Cardiac muscle cell (in vitro differentiated cells and primary cell): ENCODE measurements at regions not wholly inside any gene's neighbourhood (a gene's known extent, or its start where the extent isn't known, plus 50 kb on each side); places are given as distances from the start of the nearest gene placed in this dataset.

Experiments
- DNase-seq, 2 donors: peaks; one replicate each; pipeline versions ENCODE4 v3.0.0 to v3.0.0-alpha.2; 2010 to 2017; ENCODE audit warnings: low read depth in 1 of 2, low spot score in 1 of 2
- H3K27ac ChIP-seq: fragments of 200-600 bp; sonication (generic); 2 replicates; pipeline ENCODE4 v1.5.1; 2016
- H3K27me3 ChIP-seq: fragments of 200-600 bp; sonication (generic); 2 replicates; pipeline ENCODE4 v1.6.0; 2016; ENCODE audit warnings: control low read depth
- H3K36me3 ChIP-seq: fragments of 200-600 bp; sonication (generic); 2 replicates; pipeline ENCODE4 v1.5.1; 2016; ENCODE audit warnings: control low read depth
- H3K4me1 ChIP-seq: fragments of 200-600 bp; sonication (generic); 2 replicates; pipeline ENCODE4 v1.8.1; 2017; ENCODE audit warnings: low read depth, mild to moderate bottlenecking, mixed run types
- H3K4me3 ChIP-seq: fragments of 200-600 bp; sonication (generic); 2 replicates; pipeline ENCODE4 v1.5.1; 2016; ENCODE audit warnings: mild to moderate bottlenecking
- H3K9me3 ChIP-seq: fragments of 200-600 bp; sonication (generic); 2 replicates; pipeline ENCODE4 v1.5.1; 2017; ENCODE audit warnings: low read depth, mild to moderate bottlenecking, control low read depth
- TF ChIP-seq, protein P1 (sequence below): IDR thresholded peaks from 2 replicates; pipeline ENCODE4 v1.5.1; 2012; ENCODE audit warnings: low read depth, mild to moderate bottlenecking, low read length

- Histone ChIP-seq H3K27me3 (peaks cover 22% of the 10 kb centered on the region), H3K27ac (no peak overlapping the region), H3K36me3 (no peaks in the 10 kb centered on the region), H3K4me1 (no peaks in the 10 kb centered on the region), H3K4me3 (no peak overlapping the region), H3K9me3 (no peaks in the 10 kb centered on the region)
- TF ChIP-seq, protein P1, sequence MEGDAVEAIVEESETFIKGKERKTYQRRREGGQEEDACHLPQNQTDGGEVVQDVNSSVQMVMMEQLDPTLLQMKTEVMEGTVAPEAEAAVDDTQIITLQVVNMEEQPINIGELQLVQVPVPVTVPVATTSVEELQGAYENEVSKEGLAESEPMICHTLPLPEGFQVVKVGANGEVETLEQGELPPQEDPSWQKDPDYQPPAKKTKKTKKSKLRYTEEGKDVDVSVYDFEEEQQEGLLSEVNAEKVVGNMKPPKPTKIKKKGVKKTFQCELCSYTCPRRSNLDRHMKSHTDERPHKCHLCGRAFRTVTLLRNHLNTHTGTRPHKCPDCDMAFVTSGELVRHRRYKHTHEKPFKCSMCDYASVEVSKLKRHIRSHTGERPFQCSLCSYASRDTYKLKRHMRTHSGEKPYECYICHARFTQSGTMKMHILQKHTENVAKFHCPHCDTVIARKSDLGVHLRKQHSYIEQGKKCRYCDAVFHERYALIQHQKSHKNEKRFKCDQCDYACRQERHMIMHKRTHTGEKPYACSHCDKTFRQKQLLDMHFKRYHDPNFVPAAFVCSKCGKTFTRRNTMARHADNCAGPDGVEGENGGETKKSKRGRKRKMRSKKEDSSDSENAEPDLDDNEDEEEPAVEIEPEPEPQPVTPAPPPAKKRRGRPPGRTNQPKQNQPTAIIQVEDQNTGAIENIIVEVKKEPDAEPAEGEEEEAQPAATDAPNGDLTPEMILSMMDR = no peak
- no peak for DNase-seq
These were observed 240.6 kb downstream of the RBM19 start for GRCh38 chr12:113725557-113725876.

DNA sequence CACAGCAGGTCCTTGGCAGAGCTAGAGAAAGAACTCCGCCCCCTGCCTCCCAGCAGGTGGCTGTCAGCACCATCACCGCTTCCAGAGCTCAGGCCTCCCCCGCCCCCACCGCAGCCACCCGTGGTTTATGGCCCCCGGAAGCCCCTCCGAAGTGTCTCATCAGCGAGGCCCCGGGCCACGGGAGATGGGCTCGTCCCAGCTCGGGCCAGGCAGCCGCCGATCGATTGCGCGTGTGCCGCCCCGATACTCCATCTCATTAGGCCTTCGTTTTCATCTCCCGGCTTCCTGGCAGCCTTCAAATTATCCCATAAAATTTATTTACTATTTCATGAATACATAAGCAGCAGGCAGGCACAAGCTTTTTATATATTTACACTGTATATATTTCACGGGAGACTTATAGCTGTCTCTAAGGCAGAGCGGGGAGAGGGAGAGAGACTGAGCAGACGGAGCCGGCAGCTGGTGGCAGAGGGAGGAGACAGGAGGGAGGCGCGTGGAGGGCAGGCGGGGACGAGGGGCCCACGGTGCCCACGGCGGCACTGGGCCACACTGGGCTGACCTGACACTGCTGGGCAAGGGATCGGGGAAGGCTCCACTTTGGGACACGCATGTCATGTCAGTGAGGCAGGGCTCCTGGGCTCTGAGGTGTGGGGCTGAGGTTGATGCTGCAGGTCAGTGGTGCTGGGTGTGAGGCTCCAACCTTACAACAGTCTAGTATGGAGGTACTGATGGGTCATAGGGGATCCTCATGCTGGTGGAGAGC lies 241.2 kb downstream of the RBM19 start:
- TF ChIP-seq, protein P1 = no peak
- H3K4me3 ChIP-seq = no peak overlapping the region
- H3K27ac ChIP-seq = no peak overlapping the region
- H3K4me1 ChIP-seq = no peaks in the 10 kb centered on the region
- H3K36me3 ChIP-seq = no peaks in the 10 kb centered on the region
- no peaks in the 10 kb centered on the region for H3K9me3 ChIP-seq
- DNase-seq = no peak
- H3K27me3 ChIP-seq = peaks cover 17% of the 10 kb centered on the region

GRCh38 chr12:113723631-113724030 lies 242.5 kb downstream of the RBM19 start:
- H3K9me3 ChIP-seq = no peaks in the 10 kb centered on the region
- no peak overlapping the region for H3K4me3 ChIP-seq
- H3K27me3 ChIP-seq = peaks cover 10% of the 10 kb centered on the region
- H3K4me1 ChIP-seq = no peaks in the 10 kb centered on the region
- H3K27ac ChIP-seq = no peak overlapping the region
- no peak for DNase-seq
- TF ChIP-seq, protein P1 = no peak
- H3K36me3 ChIP-seq = no peaks in the 10 kb centered on the region

DNA sequence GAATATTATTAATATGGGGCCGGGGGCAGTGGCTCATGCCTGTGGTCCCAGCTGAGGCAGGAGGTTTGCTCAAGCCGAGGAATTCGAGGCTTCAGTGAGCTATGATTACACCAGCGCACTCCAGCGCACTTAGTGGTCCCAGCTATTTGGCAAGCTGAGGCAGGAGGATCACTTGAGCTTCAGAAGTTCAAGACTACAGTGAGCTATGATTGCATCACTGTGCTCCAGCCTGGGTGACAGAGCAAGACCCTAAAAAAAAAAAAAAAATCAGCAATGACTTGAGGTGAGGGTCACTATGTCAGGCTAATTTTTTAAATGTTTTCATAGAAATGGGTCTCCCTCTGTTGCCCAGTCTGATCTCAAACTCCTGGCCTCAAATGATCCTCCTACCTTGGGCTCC lies 243.4 kb downstream of the RBM19 start:
- Histone ChIP-seq H3K4me1 (no peaks in the 10 kb centered on the region), H3K36me3 (no peaks in the 10 kb centered on the region), H3K4me3 (no peak overlapping the region), H3K27ac (no peak overlapping the region), H3K9me3 (no peaks in the 10 kb centered on the region), H3K27me3 (peaks cover 9% of the 10 kb centered on the region)
- DNase-seq = no peak
- TF ChIP-seq, protein P1 = no peak

GRCh38 chr12:113720629-113721028 lies 245.5 kb downstream of the RBM19 start:
- Histone ChIP-seq H3K27ac (no peak overlapping the region), H3K9me3 (no peaks in the 10 kb centered on the region), H3K36me3 (no peaks in the 10 kb centered on the region), H3K4me3 (no peak overlapping the region), H3K4me1 (no peaks in the 10 kb centered on the region), H3K27me3 (peaks cover 3% of the 10 kb centered on the region)
- TF ChIP-seq, protein P1 = no peak
- no peak for DNase-seq
